ENCODE measurements at regions not wholly inside any gene's neighbourhood (a gene's known extent, or its start where the extent isn't known, plus 50 kb on each side); places are given as distances from the start of the nearest gene placed in this dataset.

GRCh38 chr11:111066846-111067245 is 178.7 kb upstream of the POU2AF2 start:
- TF ChIP-seq POLR2A (IDR thresholded peaks at IDR 0.05) (no peak), CTCF (IDR thresholded peaks at IDR 0.05) (no peak)
